ENCODE measurements at regions not wholly inside any gene's neighbourhood (a gene's known extent, or its start where the extent isn't known, plus 50 kb on each side); places are given as distances from the start of the nearest gene placed in this dataset.

DNA sequence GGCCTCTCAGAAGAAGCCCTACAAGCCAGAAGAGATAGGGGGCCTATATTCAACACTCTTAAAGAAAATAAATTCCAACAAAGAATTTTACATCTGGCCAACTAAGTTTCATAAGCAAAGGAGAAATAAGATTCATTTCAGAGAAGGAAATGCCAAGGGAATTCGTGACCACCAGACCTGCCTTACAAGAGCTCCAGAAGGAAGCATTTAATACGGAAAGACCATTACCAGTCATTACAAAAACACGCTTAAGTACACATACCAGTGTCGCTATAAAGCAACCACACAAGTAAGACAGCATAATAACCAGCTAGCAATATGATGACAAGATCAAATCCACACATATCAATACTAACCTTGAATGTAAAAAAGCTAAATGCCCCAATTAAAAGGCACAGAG is 704.9 kb upstream of the CHRM3 start:
- Histone ChIP-seq H3K9me2 (ENCODE audit: insufficient read depth, low read length) (no peaks in the 10 kb centered on the region), H4K20me1 (ENCODE audit: insufficient read depth, low read length) (no peaks in the 10 kb centered on the region), H3K4me2 (ENCODE audit: low read length) (no peak overlapping the region), H3K4me3 (ENCODE audit: low read depth, low read length, poor library complexity, severe bottlenecking) (no peak overlapping the region), H3K36me3 (ENCODE audit: insufficient read depth, low read length) (no peaks in the 10 kb centered on the region), H3K4me1 (ENCODE audit: insufficient read depth, low read length, poor library complexity, severe bottlenecking) (no peaks in the 10 kb centered on the region), H2AFZ (ENCODE audit: low read length) (no peak overlapping the region), H3K79me2 (ENCODE audit: insufficient read depth, low read depth, low read length) (no peaks in the 10 kb centered on the region), H3K9me3 (ENCODE audit: low read length) (no peaks in the 10 kb centered on the region), H3K27ac (ENCODE audit: low read depth, low read length, poor library complexity, severe bottlenecking) (no peak overlapping the region)
- no peak for DNase-seq (ENCODE audit: low spot score)
- POLR2A ChIA-PET, result interaction anchor here (1.1 kb wide), 1 partner anchor 24 kb away, joined by 3 read pairs; no protein-coding TSS in a partner anchor
- TF ChIP-seq CTCF (conservative IDR thresholded peaks at IDR 0.05; ENCODE audit: low read length), result no peak
- TF ChIP-seq EZH2phosphoT487 (IDR thresholded peaks at IDR 0.05; ENCODE audit: borderline replicate concordance, low read depth, low read length), result no peak
- CTCF ChIA-PET (ENCODE audit: unreplicated experiment), result no interaction called here
- intact Hi-C loops (cut with micrococcal nuclease; ENCODE audit: unreplicated experiment), result no loop called here
- no TSS peak for BruUV-seq (replicated peaks)

- no peak overlapping the region for H3K4me2 ChIP-seq (ENCODE audit: low read length)
- ChIA-PET CTCF (ENCODE audit: unreplicated experiment) (no interaction called here), POLR2A (interaction anchor here (0.5 to 1.1 kb wide), 2 partner anchors 24 to 285 kb away, joined by 3 read pairs; no protein-coding TSS in a partner anchor)
- no TSS peak for BruUV-seq (replicated peaks)
- H3K4me1 ChIP-seq (ENCODE audit: insufficient read depth, low read length, poor library complexity, severe bottlenecking), result no peaks in the 10 kb centered on the region
- no peaks in the 10 kb centered on the region for H3K79me2 ChIP-seq (ENCODE audit: insufficient read depth, low read depth, low read length)
- H3K36me3 ChIP-seq (ENCODE audit: insufficient read depth, low read length), result no peaks in the 10 kb centered on the region
- intact Hi-C loops (cut with micrococcal nuclease; ENCODE audit: unreplicated experiment), result no loop called here
- H3K27ac ChIP-seq (ENCODE audit: low read depth, low read length, poor library complexity, severe bottlenecking), result no peak overlapping the region
- H3K4me3 ChIP-seq (ENCODE audit: low read depth, low read length, poor library complexity, severe bottlenecking), result no peak overlapping the region
- no peaks in the 10 kb centered on the region for H4K20me1 ChIP-seq (ENCODE audit: insufficient read depth, low read length)
- H2AFZ ChIP-seq (ENCODE audit: low read length), result no peak overlapping the region
- TF ChIP-seq CTCF (conservative IDR thresholded peaks at IDR 0.05; ENCODE audit: low read length) (no peak), EZH2phosphoT487 (IDR thresholded peaks at IDR 0.05; ENCODE audit: borderline replicate concordance, low read depth, low read length) (no peak)
- H3K9me2 ChIP-seq (ENCODE audit: insufficient read depth, low read length), result no peaks in the 10 kb centered on the region
- no peak for DNase-seq (ENCODE audit: low spot score)
- no peaks in the 10 kb centered on the region for H3K9me3 ChIP-seq (ENCODE audit: low read length)
Measured at GRCh38 chr1:238681021-238681420, 705.3 kb upstream of the CHRM3 start.

DNA sequence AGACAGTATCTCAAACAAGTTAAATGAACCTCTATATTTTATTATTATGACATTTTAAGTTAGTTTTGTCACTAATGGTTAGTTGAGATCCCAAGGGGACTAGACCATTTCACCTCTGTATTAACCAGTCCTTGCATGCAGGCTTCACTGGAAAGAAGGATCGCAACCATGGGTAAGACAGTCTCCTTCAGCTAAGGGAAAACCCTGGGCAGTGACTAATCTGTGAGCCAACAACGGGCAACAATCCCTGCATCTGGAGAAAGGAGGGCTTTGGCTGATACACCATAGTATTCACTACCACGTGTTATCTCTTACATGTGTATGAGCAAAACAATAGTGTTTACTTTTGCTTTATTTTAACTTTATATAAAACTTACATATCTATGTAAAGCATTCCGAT is 708.8 kb upstream of the CHRM3 start:
- Histone ChIP-seq H3K4me1 (ENCODE audit: insufficient read depth, low read length, poor library complexity, severe bottlenecking) (no peaks in the 10 kb centered on the region), H3K79me2 (ENCODE audit: insufficient read depth, low read depth, low read length) (no peaks in the 10 kb centered on the region), H3K4me2 (ENCODE audit: low read length) (no peak overlapping the region), H3K36me3 (ENCODE audit: insufficient read depth, low read length) (no peaks in the 10 kb centered on the region), H2AFZ (ENCODE audit: low read length) (no peak overlapping the region), H3K27ac (ENCODE audit: low read depth, low read length, poor library complexity, severe bottlenecking) (no peak overlapping the region), H3K4me3 (ENCODE audit: low read depth, low read length, poor library complexity, severe bottlenecking) (no peak overlapping the region), H4K20me1 (ENCODE audit: insufficient read depth, low read length) (no peaks in the 10 kb centered on the region), H3K9me2 (ENCODE audit: insufficient read depth, low read length) (no peaks in the 10 kb centered on the region), H3K9me3 (ENCODE audit: low read length) (no peaks in the 10 kb centered on the region)
- ChIA-PET CTCF (ENCODE audit: unreplicated experiment) (no interaction called here), POLR2A (no interaction called here)
- no peak for TF ChIP-seq EZH2phosphoT487 (IDR thresholded peaks at IDR 0.05; ENCODE audit: borderline replicate concordance, low read depth, low read length)
- no peak for TF ChIP-seq CTCF (conservative IDR thresholded peaks at IDR 0.05; ENCODE audit: low read length)
- intact Hi-C loops (cut with micrococcal nuclease; ENCODE audit: unreplicated experiment), result no loop called here
- no peak for DNase-seq (ENCODE audit: low spot score)
- no TSS peak for BruUV-seq (replicated peaks)

Measured in OCI-LY7 (cell line).